Upper lobe of left lung (tissue), 6 donors: ENCODE measurements at regions not wholly inside any gene's neighbourhood (a gene's known extent, or its start where the extent isn't known, plus 50 kb on each side); places are given as distances from the start of the nearest gene placed in this dataset.

Experiments
- ATAC-seq, 2 donors: fragments of 200-7000 bp; cut with Tn5 transposase; one replicate each; pipeline ENCODE4 v1.9.1; 2022; ENCODE audit warnings: mild to moderate bottlenecking in 2 of 2, moderate library complexity in 2 of 2; ENCODE audit not compliant: low FRiP score in 2 of 2
- DNase-seq, 2 donors: peaks; one replicate each; pipeline ENCODE4 v3.0.0-alpha.2; 2019 to 2020
- H3K27ac ChIP-seq, 4 donors: fragments of 200-600 bp; sonication (generic); one replicate each; pipeline ENCODE4 v1.5.1; 2016 to 2019
- H3K27me3 ChIP-seq, 4 donors: fragments of 200-600 bp; sonication (generic); one replicate each; pipeline ENCODE4 v1.5.1; 2017 to 2019
- H3K36me3 ChIP-seq, 4 donors: fragments of 200-600 bp; sonication (generic); one replicate each; pipeline ENCODE4 v1.5.1; 2016 to 2019
- H3K4me1 ChIP-seq, 4 donors: fragments of 200-600 bp; sonication (generic); one replicate each; pipeline ENCODE4 v1.5.1; 2018 to 2019
- H3K4me3 ChIP-seq, 4 donors: fragments of 200-600 bp; sonication (generic); one replicate each; pipeline ENCODE4 v1.5.1; 2017 to 2019; ENCODE audit warnings: mild to moderate bottlenecking in 2 of 4, moderate library complexity in 1 of 4
- H3K9me3 ChIP-seq, 4 donors: fragments of 200-600 bp; sonication (generic); one replicate each; pipeline ENCODE4 v1.5.1; 2018 to 2019
- CTCF ChIP-seq, 6 experiments: fragments of 450-650 bp in 4 of 6; fragments of 200-600 bp in 2 of 6; sonication (generic) in 2 of 6; IDR thresholded peaks; one replicate each; pipeline ENCODE4 v1.5.1; 2016 to 2019; ENCODE audit warnings: antibody characterized with exemption in 6 of 6
- EP300 ChIP-seq, 4 donors: sonication (generic); formaldehyde crosslinking; IDR thresholded peaks; one replicate each; pipeline ENCODE4 v1.5.1; 2017; ENCODE audit warnings: antibody characterized with exemption in 4 of 4, control low read depth in 2 of 4
- POLR2A ChIP-seq, 4 donors: fragments of 450-650 bp; IDR thresholded peaks; one replicate each; pipeline ENCODE4 v1.5.1; 2016 to 2017; ENCODE audit warnings: antibody characterized with exemption in 4 of 4, mild to moderate bottlenecking in 2 of 4
- POLR2AphosphoS5 ChIP-seq, 2 donors: sonication (generic); formaldehyde crosslinking; IDR thresholded peaks; one replicate each; pipeline ENCODE4 v1.5.1; 2017; ENCODE audit warnings: antibody characterized with exemption in 2 of 2
- WGBS, 2 donors: methylation state at CpG; one replicate each; pipeline ENCODE4 v1.1.5; 2017 to 2018; 5-methylcytosine and 5-hydroxymethylcytosine counted together
- donor health status: DM: no; HTN: no; CAD: no; lungs with moderate emphysema.
- donor health status: DM: no; HTN: yes; CAD: no; lungs with severe emphysema.

- TF ChIP-seq POLR2AphosphoS5 (IDR thresholded peaks at IDR 0.05) (no peak), CTCF (IDR thresholded peaks at IDR 0.05) (no peak), POLR2A (IDR thresholded peaks at IDR 0.05) (no peak)
- 90 to 91% methylated on average over 2 of the region's 2 CpGs for WGBS, 2 donors
- Histone ChIP-seq H3K4me1 (no peaks in the 10 kb centered on the region), H3K27ac (no peak overlapping the region), H3K36me3 (no peaks in the 10 kb centered on the region), H3K4me3 (no peak overlapping the region), H3K27me3 (no peaks in the 10 kb centered on the region), H3K9me3 (no peaks in the 10 kb centered on the region)
- ATAC-seq (no peak), DNase-seq (no peak)
Measured at GRCh38 chr2:188220535-188220934, 71.1 kb upstream of the GULP1 start.

GRCh38 chr2:188227713-188228112, 64.0 kb upstream of the GULP1 start:
- no peak for ATAC-seq
- H3K27me3 ChIP-seq: no peaks in the 10 kb centered on the region
- no peak for TF ChIP-seq EP300 (IDR thresholded peaks at IDR 0.05)
- TF ChIP-seq POLR2A (IDR thresholded peaks at IDR 0.05): no peak
- no peak for TF ChIP-seq POLR2AphosphoS5 (IDR thresholded peaks at IDR 0.05)
- no peak for TF ChIP-seq CTCF (IDR thresholded peaks at IDR 0.05)
- WGBS, 2 donors: 86 to 93% methylated on average over 8 of the region's 8 CpGs
- no peak for DNase-seq
- no peaks in the 10 kb centered on the region for H3K4me1 ChIP-seq
- no peak overlapping the region for H3K27ac ChIP-seq
- H3K9me3 ChIP-seq: no peaks in the 10 kb centered on the region
- H3K4me3 ChIP-seq: no peak overlapping the region
- no peaks in the 10 kb centered on the region for H3K36me3 ChIP-seq

GRCh38 chr2:188235364-188235763, 56.3 kb upstream of the GULP1 start:
- H3K36me3 ChIP-seq: no peaks in the 10 kb centered on the region
- TF ChIP-seq CTCF (IDR thresholded peaks at IDR 0.05) (no peak), POLR2AphosphoS5 (IDR thresholded peaks at IDR 0.05) (no peak), EP300 (IDR thresholded peaks at IDR 0.05) (no peak), POLR2A (IDR thresholded peaks at IDR 0.05) (no peak)
- WGBS, 2 donors: 88 to 89% methylated on average over 5 of the region's 5 CpGs
- no peaks in the 10 kb centered on the region for H3K4me1 ChIP-seq
- H3K27ac ChIP-seq: no peak overlapping the region
- ATAC-seq: no peak
- no peak for DNase-seq
- H3K27me3 ChIP-seq: no peaks in the 10 kb centered on the region
- peaks cover 0 to 10% (median 8%) of the 10 kb centered on the region in 4 donors for H3K9me3 ChIP-seq
- H3K4me3 ChIP-seq: no peak overlapping the region

- TF ChIP-seq POLR2AphosphoS5 (IDR thresholded peaks at IDR 0.05) (no peak), CTCF (IDR thresholded peaks at IDR 0.05) (no peak), POLR2A (IDR thresholded peaks at IDR 0.05) (no peak), EP300 (IDR thresholded peaks at IDR 0.05) (no peak)
- H3K36me3 ChIP-seq: no peaks in the 10 kb centered on the region
- H3K27me3 ChIP-seq: no peaks in the 10 kb centered on the region
- WGBS, 2 donors: 0 to 70% methylated on average over 1 of the region's 1 CpG
- no peak overlapping the region for H3K27ac ChIP-seq
- DNase-seq: no peak
- H3K4me1 ChIP-seq: no peaks in the 10 kb centered on the region
- H3K4me3 ChIP-seq: no peak overlapping the region
- no peak for ATAC-seq
- peaks cover 0 to 10% (median 8%) of the 10 kb centered on the region in 4 donors for H3K9me3 ChIP-seq
Measured at GRCh38 chr2:188238386-188238785, 53.3 kb upstream of the GULP1 start.
